HG02759 (cell line): ENCODE measurements at regions not wholly inside any gene's neighbourhood (a gene's known extent, or its start where the extent isn't known, plus 50 kb on each side); places are given as distances from the start of the nearest gene placed in this dataset.
"Not testable (repeated sequence)": the region's sequence is repeated elsewhere in the genome, so short reads cannot be mapped to it uniquely, and the experiment has no call there.

Experiments
- ATAC-seq: cut with Tn5 transposase; IDR thresholded peaks from one replicate; pipeline ENCODE4 v1.9.1; 2021; ENCODE audit warnings: mild to moderate bottlenecking, moderate library complexity; ENCODE audit not compliant: unreplicated experiment

DNA sequence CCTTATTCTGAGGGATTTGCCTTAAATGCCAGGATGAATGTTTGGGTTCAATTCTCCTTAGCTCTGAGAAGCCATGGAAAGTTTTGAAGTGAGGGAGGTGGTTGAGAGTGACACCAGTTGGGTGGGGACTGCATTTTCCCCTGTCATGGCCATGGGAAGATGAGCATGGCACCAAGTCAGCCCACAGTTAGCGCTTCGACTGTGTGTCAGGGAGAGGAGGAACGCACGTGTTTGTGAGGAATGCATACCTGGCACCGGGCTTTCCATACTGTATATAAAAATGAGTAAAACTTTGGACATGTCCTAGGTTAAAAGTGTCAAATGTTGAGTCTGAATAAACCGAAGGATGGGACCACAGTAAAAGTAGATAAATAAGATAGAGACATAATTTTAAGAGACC, 187.5 kb upstream of the KL start:
- no peak for ATAC-seq

DNA sequence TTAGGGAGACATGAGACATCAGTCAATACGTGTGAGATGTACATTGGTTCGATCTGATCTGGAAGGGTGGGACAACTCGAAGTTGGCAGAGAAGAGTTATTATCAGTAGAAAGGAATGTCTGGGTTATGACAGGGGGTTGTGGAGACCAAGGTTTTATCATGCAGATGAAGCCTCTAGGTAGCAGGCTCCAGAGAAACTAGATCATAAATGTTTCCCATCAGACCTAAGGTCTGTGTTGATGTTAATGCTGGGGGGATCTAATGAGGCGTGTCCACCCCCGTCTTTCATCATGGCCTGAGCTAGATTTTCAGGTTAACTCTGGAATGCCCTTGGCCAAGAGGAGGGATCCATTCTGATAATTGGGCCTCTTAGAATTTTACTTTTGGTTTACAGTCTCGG, 187.0 kb upstream of the KL start:
- ATAC-seq: no peak

DNA sequence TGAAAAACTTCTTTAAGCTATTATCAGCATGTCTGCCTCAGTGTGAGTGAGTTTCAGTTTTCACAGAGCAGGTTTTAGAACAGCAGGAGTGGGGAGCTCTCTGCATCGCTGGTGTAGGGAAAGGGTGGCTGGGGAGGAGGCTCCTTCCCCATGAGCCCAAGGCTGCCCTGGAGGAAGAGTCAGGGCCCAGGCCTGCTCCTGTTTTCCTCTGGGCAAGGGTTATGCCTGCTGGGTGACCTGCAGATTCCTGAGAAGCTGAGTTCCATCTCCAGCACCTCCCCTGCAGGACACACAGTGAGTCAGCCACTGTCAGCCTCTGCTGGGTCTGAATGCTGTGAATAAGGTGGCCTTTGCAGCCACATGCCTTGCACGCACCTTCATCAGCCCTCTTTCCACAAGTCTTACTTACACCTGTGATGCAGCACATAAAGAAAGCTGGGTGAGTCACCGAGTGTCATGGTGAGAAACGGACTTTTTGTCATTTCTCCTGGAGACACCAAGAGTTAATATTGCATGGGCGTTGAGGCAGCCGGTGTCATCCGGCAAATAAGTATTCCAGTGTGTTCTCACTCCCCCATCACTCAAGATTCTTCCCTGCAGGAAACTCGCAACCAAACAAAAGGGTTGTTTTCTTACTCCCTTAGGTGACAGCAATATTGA, 186.4 kb upstream of the KL start:
- no peak for ATAC-seq

DNA sequence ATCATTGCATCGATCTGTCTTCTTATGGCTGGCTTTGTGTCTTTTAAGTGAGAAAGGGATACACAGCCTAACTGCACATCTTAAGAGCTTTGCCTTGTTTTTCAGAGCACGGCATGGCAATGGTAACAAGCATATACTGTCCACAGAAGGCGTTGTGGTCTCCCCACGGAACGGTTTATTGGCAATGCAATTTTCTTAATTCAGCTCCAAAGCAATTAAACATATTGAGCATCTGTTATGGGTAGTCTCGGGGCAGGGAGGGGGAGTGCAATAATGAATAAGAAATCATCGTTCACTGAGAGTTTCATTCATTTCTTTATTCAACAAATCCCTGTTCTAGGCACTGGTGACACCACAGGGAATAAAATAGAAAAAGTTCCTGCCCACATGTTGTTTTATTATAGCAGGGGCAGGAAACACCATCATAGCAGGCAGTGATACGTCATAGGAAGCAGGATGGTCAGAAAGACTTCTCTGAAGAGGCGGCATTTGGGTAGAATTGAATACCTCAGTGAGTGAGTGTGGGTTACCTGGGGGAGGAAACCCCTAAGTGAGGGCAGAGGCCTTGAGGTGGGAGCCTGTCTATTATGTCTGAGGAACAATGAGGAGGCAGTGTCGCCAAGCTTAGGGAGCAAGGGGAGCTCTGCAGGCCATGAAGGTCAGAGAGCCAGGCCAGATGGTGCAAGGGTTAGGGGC, 185.7 kb upstream of the KL start:
- no peak for ATAC-seq

DNA sequence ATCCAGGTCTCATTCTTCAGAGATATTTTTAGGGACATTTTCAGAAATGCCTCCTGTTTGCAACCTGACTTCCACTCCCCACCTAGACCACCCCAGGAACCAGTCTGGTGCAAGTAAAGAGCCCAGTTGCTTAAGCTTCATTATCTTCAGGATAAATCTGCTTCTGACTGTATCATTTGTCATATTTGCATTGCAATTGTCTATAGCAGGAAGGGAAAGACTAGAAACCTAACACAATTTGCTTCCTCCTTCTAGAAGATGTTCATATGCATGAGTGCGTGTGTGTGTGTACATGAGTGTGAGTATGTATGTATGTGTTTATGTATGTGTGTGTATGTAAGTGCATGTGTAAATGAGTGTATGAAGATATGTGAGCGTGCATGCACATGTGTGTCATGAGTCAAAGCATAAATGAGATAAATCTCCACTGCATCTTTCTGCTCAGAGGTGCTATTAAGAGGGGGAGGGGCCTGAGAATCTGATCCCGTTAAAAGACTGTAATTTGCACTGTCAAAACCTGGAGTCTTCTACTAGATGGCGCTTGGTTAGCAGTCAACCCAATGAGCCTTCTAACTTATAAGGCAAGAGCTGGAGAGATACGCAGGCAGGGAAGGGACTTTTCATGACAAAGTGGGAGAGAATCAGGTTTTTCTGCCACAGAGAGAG, 178.8 kb upstream of the KL start:
- no peak for ATAC-seq

DNA sequence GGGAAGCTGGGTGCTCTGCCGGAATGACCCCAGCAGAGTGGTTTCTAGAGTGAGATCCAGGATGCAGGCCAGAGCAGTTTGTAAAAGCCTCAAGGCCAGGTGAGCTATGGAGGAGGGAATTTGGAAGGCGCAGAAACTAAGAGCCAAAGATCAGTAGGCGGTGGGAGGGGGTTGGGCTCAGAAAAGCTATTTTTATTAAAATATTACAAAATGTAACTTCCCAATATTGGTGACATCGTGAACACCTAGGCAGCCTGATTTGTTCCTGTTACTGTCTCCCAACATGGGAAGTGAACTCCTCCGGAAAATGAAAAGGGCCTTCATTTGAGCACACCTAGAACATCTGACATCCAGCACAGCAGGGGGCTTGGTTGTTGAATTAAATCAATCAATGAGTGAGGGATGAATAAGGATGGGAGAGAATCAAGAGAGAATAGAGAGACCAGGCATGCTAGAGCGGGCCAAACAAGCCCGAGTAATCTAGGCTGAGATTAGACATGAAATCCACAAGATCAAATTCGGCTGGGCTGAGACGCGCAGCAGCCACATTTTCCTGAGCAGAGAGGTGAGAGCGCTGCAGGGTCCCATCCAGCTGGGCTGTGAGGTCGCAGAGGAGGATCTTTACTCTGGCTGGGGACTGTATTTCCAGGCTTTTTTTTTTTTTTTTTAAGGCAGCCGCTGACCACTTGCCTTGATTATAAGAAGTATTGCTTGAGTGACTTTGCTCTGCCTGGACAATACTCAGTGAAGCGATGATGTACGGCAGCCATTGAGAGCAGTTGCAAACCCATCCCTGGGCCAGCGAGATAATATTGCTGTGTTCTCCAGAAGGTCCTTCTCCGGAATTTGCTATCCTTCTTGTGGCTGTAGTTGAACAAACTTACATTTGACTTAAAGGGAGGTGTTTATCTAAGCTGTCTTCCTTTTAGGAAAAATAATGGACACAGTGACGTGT, 178.0 kb upstream of the KL start:
- ATAC-seq: no peak

DNA sequence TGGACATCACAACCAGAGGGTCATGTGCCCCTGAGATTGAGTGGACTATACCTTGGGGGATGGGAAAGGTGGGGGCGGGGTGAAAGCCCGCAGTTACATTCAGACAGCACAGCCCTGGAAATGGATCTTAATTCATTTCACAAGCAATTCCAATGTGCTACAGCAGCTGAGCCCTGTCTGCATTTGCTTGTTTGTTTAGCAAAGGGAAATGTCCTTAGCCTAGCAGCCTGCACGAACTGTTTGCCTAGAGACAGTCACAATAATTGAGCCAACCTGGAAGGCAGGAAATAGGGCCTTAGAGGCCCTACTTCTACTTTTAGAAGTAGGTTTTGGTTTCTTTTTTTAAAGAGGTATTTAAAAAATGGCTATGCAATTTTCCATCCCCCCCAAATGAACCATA, 177.3 kb upstream of the KL start:
- peak; percentile 62 for ATAC-seq

DNA sequence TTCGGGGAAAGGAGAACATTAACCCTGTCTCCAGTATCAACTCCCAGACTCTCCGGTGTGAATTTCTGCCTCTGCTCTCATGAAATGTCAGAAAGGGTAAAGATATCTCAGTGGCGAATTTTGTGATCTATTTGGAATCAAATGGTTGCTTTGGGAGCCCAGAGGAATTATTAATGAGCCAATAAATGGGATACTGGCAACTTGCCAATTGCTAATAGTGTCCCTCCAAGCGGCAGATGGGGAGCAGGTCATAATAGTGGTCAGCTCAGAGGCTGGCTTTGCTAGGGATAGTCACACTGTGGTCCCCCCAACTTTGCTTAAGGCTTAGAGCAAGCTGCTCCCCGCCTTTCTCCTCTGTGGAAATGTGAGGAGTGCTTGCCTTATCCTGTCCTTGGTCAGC, 176.1 kb upstream of the KL start:
- no peak for ATAC-seq

DNA sequence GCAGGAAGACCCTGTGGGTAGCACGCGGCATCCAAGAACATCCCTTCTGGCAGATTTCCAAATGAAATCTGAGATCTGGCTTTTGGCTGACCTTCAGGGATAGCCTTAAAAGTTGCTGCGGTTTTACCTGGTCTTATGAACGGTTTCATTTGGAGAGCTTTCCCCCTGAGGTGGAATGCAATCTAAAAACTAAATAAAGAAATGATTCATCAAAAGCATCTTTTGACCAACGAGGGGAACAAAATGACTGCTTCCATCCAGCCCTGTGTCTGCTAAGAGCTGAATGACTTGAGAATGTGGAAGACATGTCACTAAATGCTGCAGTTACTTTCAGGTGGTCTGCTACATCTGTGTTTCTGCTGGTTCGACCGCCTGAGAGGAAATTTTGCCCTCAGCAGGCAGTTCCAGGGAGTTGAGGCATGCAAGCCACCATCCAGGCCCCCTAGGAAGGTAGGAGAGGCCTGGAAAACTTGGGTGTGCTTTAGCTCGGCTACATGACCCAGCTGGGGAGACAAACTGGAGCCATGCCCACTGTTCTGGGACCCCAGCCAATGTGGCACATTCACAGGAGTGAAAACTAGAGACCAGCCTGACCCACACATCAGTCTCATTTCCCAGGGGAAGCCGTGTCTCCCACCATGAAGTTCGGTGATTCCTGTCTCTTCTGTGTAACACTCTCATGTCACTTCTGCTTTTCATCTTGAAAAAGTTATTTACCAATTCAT, 175.1 kb upstream of the KL start:
- ATAC-seq: peak; percentile 80

DNA sequence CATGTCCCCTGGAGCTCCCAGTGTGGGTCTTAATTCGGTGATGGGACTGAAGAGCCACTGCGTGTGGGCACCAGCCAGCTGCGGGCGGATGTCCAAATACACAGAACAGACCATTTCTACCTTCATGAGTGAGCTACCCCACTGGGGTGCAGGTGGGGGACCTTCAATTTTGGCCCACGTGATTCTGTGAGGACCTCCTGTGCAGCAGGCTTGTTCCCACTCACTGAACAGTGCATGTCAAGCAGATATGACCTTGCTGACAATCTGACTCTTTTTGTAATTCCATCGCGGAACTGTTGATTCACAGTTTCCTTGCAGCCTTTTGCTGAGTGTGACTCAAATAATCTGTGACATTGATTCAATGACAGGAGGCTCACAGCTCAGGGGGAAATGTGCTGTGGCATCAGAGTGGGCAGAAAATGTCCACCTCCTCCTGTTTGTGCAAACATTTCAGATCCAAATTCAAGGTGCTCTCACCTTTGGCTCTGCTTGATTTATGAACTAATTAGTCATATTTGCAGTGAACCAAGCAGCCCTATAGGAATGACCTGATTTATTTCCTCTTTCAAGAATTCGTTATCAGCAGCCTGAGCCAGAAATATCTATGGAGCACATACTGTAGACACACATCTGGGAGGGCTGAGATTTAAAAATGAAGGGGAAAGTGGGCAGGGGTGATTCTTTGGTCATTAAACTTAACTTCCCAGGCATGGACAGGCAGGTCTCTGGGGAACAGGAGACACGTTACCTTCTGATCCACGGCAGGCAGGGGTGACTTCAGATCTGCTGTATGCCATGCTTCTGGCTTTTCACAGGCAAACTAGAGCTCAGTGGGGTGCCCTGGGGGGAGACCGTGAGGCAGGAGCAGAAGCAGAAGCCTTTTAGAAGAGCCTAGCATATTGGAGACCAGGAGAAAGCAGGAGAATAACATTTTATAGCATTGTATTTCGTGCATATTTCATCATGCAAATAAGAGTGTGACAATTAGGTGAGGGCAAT, 170.0 kb upstream of the KL start:
- no peak for ATAC-seq

DNA sequence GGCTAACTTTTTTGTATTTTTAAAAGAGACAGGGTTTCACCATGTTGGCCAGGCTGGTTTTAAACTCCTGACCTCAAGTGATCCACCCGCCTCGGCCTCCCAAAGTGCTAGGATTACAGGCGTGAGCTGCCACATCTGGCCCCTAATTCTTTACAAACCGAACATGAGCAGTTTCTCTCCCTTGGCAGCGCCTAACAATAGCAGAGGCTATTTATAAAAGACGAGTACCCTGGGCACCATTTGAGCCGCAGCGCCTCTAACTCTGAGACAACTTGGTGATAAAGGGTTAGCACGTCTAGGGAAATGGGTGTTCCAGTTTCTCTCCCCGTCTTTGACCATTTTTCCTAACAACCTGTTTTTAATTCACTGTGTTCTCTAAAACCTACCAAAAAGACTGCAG, 168.2 kb upstream of the KL start:
- not testable (repeated sequence) for ATAC-seq

DNA sequence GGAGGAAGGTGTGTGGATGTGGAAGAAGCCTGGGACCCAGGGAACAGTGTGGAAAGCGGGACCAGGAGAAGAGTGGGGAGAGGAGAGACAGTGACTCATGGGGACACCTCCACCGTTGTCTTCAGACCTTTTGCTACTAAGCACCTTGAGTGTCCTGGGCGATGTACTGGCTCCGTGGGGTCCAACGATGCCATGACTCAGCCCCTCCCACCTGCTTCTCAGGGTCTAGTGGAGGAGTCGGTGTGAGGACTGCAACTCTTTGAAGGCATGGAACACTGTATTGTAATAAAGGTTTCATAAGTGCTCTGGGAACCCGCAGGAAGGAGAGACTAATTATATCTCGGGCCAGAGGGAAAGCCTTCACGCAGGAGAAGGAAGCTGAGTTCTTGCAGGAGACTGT, 166.9 kb upstream of the KL start:
- no peak for ATAC-seq

DNA sequence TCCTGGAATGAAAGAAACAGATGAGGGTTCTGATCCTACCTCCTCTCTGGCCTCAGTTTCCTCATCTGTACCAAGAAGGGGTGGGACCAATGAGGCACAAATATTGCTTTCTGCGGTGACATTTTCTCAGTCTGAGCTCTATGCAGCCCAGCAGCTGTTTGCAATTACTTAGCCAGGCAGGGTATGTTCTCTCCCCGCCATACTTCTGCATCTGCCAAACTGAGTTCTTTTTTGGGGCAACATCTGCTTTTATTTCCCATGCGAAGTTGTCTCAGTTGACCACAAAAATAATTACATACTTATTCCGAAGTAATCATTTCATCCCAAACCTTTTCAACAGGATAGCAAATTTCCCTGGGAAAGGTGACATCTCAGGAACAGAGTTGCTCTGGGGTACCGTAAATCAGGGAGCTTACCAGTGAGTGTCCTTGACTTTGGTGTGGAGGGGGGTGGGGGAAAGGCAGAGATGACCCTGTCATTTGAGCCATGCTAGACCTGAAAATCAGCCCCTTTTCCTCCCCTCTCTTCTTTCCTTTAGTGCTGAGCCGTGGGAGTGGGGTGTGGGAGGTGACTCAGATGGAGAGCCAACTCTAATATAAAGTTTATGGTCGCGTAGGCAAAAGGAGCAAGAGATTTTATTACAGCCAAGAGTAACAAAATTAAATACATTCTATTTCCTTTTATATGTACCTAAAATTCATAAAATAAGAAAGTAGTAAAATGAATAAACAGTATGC, 165.7 kb upstream of the KL start:
- no peak for ATAC-seq

DNA sequence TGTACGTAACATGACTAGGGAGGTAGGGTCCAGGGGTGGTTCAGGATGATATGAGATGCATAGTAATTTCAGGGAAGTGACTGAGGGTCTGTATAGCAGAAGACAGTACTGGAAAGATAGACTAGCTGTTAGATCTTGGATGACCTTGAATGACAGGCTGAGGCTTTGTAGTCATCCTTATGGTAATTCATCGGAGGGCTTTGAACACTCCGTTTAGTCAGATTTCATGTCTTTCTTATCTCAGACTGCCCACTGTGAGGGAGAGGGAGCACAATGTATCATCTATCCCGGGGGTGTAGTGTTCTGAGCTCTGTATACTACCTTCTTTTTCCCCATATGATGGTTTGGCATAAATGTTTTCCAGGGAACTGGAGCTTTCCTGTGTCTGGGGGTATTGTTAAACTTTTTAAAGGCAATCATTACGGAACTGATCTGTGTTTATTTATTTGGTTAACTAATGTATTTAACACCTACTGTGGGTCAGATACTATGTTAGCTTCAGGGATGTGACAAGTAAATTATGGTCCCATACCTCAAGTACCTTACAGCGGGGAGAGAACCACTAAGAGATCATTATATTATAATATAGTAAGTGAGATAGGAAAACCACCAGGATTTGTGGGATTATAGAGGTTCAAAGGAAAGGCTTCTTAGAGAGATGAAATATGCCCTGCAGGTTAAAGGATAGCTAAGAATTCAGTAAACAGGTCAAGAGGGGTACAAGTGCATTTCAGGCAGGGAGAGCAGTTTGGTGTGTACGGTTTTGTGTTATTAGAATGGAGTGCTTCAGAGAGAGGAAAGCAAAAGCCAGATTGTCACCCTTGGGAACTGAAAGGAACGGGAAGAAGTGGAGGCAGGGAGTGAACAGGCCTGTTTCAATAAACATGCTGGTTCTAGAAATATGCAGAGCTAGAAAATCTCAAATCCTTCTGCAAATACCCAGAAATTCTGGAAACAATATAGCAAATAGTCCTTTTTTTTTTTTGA, 164.8 kb upstream of the KL start:
- ATAC-seq: no peak

DNA sequence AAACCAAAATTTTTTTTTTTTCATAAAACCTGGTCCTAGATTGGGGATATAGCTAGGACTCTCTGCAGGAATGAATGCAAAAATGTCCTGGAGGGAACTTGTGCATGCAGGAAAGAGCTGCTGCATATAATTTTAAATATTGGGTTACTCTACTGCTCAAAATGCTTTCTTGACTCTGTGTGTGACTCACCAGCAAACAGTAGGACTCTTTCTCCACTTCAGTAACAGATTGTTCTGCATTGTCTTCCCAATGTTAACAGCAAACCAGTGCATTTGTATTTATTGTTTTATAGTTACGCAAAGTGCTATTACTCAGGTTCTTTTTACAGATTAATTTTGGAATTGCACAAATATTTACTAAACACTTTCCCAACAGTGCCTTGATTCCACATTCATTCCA, 163.7 kb upstream of the KL start:
- no peak for ATAC-seq

DNA sequence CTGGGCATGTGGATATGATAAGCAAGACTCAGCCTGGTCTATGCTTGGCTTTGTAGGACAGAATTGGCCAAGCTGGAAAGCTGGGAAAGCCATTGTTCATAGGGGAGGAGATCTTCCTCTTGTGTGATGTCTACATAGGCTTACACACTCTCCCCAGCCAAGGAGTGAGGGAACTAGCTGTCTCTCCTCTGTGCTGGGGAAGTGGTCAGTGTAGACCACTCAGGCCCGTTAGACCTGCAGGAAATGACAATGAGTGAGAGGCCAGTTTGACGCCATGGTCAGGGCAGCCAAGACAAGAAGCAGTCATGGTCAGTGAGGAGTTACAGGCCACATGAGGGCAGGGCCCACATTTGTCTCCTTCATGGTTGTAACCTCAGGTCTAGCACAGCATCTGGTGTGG, 159.1 kb upstream of the KL start:
- ATAC-seq: no peak

DNA sequence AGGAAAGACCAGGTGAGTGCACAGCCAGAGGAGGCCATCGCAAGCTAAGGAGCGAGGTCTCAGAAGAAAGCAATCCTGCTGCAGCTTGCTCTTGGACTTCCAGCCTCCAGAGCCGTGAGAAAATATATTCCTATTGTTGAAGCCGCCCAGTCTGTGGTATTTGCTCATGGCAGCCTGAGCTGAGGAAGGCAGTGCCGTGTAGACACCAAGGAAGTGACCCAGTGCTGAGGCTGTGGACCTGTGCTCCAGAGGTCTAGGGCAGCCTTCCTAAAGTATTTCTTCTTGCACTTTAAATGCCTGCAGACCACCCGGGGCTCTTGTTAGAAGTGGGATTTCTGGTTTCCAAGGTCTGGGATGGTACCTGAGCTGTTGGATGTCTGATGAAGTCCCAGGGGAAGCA, 158.5 kb upstream of the KL start:
- no peak for ATAC-seq
